Endothelial cell of umbilical vein (primary cell): ENCODE measurements at regions not wholly inside any gene's neighbourhood (a gene's known extent, or its start where the extent isn't known, plus 50 kb on each side); places are given as distances from the start of the nearest gene placed in this dataset.

Experiments used
- BruUV-seq: library from RNA; stranded (reverse); fragments of 400-500 nt; replicated peaks from 2 replicates; lab custom pipeline; 2021; lab: Mats Ljungman, UMichigan
- CTCF ChIA-PET: fragments of 300-600, 350-600 bp; sonication (Branson Sonifier 250); formaldehyde crosslinking; loops from one replicate; lab custom pipeline; 2021; ENCODE audit warnings: antibody characterized with exemption, inconsistent platforms; lab: Charles Lee
- POLR2A ChIA-PET: fragments of 300-600, 350-600 bp; sonication (Branson Sonifier 250); formaldehyde crosslinking; loops from one replicate; lab custom pipeline; 2021; ENCODE audit warnings: antibody characterized with exemption, inconsistent platforms; lab: Charles Lee
- DNase-seq: peaks from one replicate; pipeline ENCODE4 v3.0.0-alpha.2; 2011; ENCODE audit warnings: low read depth, low spot score
- FAIRE-seq: peaks from 2 replicates; lab custom pipeline; 2011; peaks lifted over from hg19 to GRCh38; lab: Jason Lieb, UNC
- H2AFZ ChIP-seq: 2 replicates; pipeline ENCODE4 v1.6.0; 2012; ENCODE audit warnings: low read depth, low read length, control low read depth, inconsistent platforms
- H3K27ac ChIP-seq: 2 replicates; pipeline ENCODE4 v1.5.1; 2011; ENCODE audit warnings: low read depth, mild to moderate bottlenecking, control low read depth, low read length, moderate library complexity; ENCODE audit not compliant: insufficient read depth
- H3K27me3 ChIP-seq, 2 experiments: 2 replicates each; pipeline versions ENCODE4 v1.6.0 to v1.6.1; 2011; ENCODE audit warnings: low read length in 2 of 2, mixed read lengths in 1 of 2; ENCODE audit not compliant: control insufficient read depth in 2 of 2, insufficient read depth in 2 of 2
- H3K36me3 ChIP-seq, 2 experiments: 2 replicates in 1 of 2; 3 replicates in 1 of 2; pipeline ENCODE4 v1.5.1; 2011; ENCODE audit warnings: low read length in 2 of 2, mild to moderate bottlenecking in 1 of 2, moderate library complexity in 1 of 2; ENCODE audit not compliant: control insufficient read depth in 2 of 2, insufficient read depth in 2 of 2; ENCODE audit errors: extremely low read depth in 1 of 2
- H3K4me1 ChIP-seq: 3 replicates; pipeline ENCODE4 v1.5.1; 2011; ENCODE audit warnings: mild to moderate bottlenecking, low read length; ENCODE audit not compliant: control insufficient read depth, insufficient read depth; ENCODE audit errors: extremely low read depth
- H3K4me2 ChIP-seq: 2 replicates; pipeline ENCODE4 v1.6.1; 2011; ENCODE audit warnings: low read length, control low read depth, mixed read lengths; ENCODE audit not compliant: insufficient read depth
- H3K4me3 ChIP-seq, 3 experiments: fragments of 200-600 bp in 1 of 3; sonication (generic), shearing (Covaris generic) in 1 of 3; replicated peaks in 1 of 3; 2 replicates each; pipeline ENCODE4 v1.5.1; 2011 to 2016; ENCODE audit warnings: control low read depth in 3 of 3, low read length in 3 of 3, mild to moderate bottlenecking in 2 of 3, inconsistent platforms in 1 of 3, low read depth in 1 of 3, moderate library complexity in 1 of 3; ENCODE audit not compliant: insufficient read depth in 1 of 3
- H3K79me2 ChIP-seq: 2 replicates; pipeline ENCODE4 v1.6.0; 2012; ENCODE audit warnings: low read length, inconsistent platforms; ENCODE audit not compliant: control insufficient read depth, insufficient read depth
- H3K9ac ChIP-seq: replicated peaks from 2 replicates; pipeline ENCODE3; 2011; ENCODE audit warnings: low read length, control low read depth; ENCODE audit not compliant: insufficient read depth; ENCODE audit errors: extremely low read depth
- H3K9me1 ChIP-seq: replicated peaks from 3 replicates; pipeline ENCODE4 v1.6.0; 2011; ENCODE audit warnings: mild to moderate bottlenecking, low read length; ENCODE audit not compliant: control insufficient read depth, insufficient read depth; ENCODE audit errors: extremely low read depth
- H3K9me3 ChIP-seq: replicated peaks from 2 replicates; pipeline ENCODE4 v1.5.1; 2012; ENCODE audit warnings: low read length, inconsistent platforms; ENCODE audit not compliant: control insufficient read depth, insufficient read depth
- H4K20me1 ChIP-seq: replicated peaks from 2 replicates; pipeline ENCODE3; 2011; ENCODE audit warnings: mild to moderate bottlenecking, low read length; ENCODE audit not compliant: control insufficient read depth, insufficient read depth; ENCODE audit errors: extremely low read depth
- CTCF ChIP-seq, 2 donors: IDR thresholded peaks; 1 replicate in 1 of 2; 2 replicates in 1 of 2; pipeline ENCODE4 v1.5.1; 2011; ENCODE audit warnings: low read length in 2 of 2, mild to moderate bottlenecking in 2 of 2, moderate library complexity in 2 of 2, control low read depth in 1 of 2, inconsistent platforms in 1 of 2, low read depth in 1 of 2; ENCODE audit not compliant: insufficient read depth in 1 of 2; ENCODE audit errors: extremely low read depth in 1 of 2
- EZH2 ChIP-seq: IDR thresholded peaks from 2 replicates; pipeline ENCODE4 v1.6.1; 2012; ENCODE audit warnings: borderline replicate concordance, low read depth, mild to moderate bottlenecking, moderate library complexity, low read length, inconsistent platforms; ENCODE audit not compliant: severe bottlenecking
- FOS ChIP-seq: IDR thresholded peaks from 2 replicates; pipeline ENCODE4 v1.6.1; 2011; ENCODE audit warnings: mild to moderate bottlenecking, low read length, moderate library complexity, borderline replicate concordance; ENCODE audit not compliant: insufficient read depth
- GATA2 ChIP-seq: IDR thresholded peaks from 2 replicates; pipeline ENCODE4 v1.7.0; 2011; ENCODE audit warnings: low read depth, mild to moderate bottlenecking, moderate library complexity, mixed read lengths, low read length; ENCODE audit not compliant: insufficient read length, insufficient read depth
- JUN ChIP-seq: IDR thresholded peaks from 2 replicates; pipeline ENCODE4 v1.6.1; 2011; ENCODE audit warnings: borderline replicate concordance, low read depth; ENCODE audit not compliant: insufficient read length, insufficient read depth
- MAX ChIP-seq: IDR thresholded peaks from 2 replicates; pipeline ENCODE4 v1.6.1; 2011; ENCODE audit not compliant: insufficient read depth, insufficient read length
- MYC ChIP-seq: IDR thresholded peaks from one replicate; pipeline ENCODE4 v1.6.1; 2011; ENCODE audit warnings: mild to moderate bottlenecking, low read depth, low read length
- POLR2A ChIP-seq: IDR thresholded peaks from 2 replicates; pipeline ENCODE4 v1.6.1; 2012; ENCODE audit warnings: low read depth, mild to moderate bottlenecking, control low read depth, low read length
- POLR2AphosphoS5 ChIP-seq: IDR thresholded peaks from 2 replicates; pipeline ENCODE4 v1.6.1; 2012; ENCODE audit warnings: low read depth, mild to moderate bottlenecking, control low read depth, low read length, moderate library complexity; ENCODE audit not compliant: insufficient read depth
- dilution Hi-C: fragments of 300-500 bp; cut with MboI; formaldehyde crosslinking; loops from one replicate; pipeline ENCODE4 v1.15.0; 2019; ENCODE audit warnings: low sequenced_read_pairs; ENCODE audit not compliant: extremely low pct_ligation_motif_present
- intact Hi-C: fragments of 100-400 bp; cut with micrococcal nuclease; formaldehyde crosslinking; loops from one replicate; pipeline ENCODE4 v1.10.0; 2022

GRCh38 chr4:123599920-123600810, 203.6 kb downstream of the SPRY1 start:
- TF ChIP-seq FOS (no peak), MYC (no peak), EZH2 (no peak), POLR2AphosphoS5 (no peak), MAX (no peak), JUN (no peak), POLR2A (no peak), GATA2 (no peak), CTCF (IDR thresholded peaks at IDR 0.05; ENCODE audit: extremely low read depth in 1 of 2, insufficient read depth in 1 of 2, low read depth in 1 of 2, low read length in 2 of 2) (no peak)
- dilution Hi-C loops = no loop called here

More at GRCh38 chr4:123599920-123600810, 203.6 kb downstream of the SPRY1 start:
- H2AFZ ChIP-seq = peak overlapping the region; percentile 12
- H3K79me2 ChIP-seq = no peaks in the 10 kb centered on the region
- peak overlapping the region; percentile 73 for H3K27ac ChIP-seq
- H3K4me3 ChIP-seq = no peak overlapping the region
- no peaks in the 10 kb centered on the region for H3K9me3 ChIP-seq
- peak overlapping the region; percentile 61 for H3K9ac ChIP-seq
- ChIA-PET POLR2A (no interaction called here), CTCF (interaction anchor here (0.8 to 1.8 kb wide), 4 partner anchors 12 to 60 kb away, joined by 3 to 4 read pairs (median 4); no protein-coding TSS in a partner anchor)
- intact Hi-C loops = loop anchor here (1.0 kb wide), 2 partner anchors 17 to 201 kb away; no protein-coding TSS in a partner anchor
- no peaks in the 10 kb centered on the region for H4K20me1 ChIP-seq
- H3K36me3 ChIP-seq = no peaks in the 10 kb centered on the region
- TSS peak; percentile 70 for BruUV-seq
- H3K4me2 ChIP-seq = peak overlapping the region; percentile 36
- peak; percentile 94 for DNase-seq
- FAIRE-seq = peak; percentile 81
- no peaks in the 10 kb centered on the region for H3K9me1 ChIP-seq
- H3K4me1 ChIP-seq = peaks cover 23% of the 10 kb centered on the region
- no peaks in the 10 kb centered on the region for H3K27me3 ChIP-seq
